A673 (cell line): ENCODE measurements at regions not wholly inside any gene's neighbourhood (a gene's known extent, or its start where the extent isn't known, plus 50 kb on each side); places are given as distances from the start of the nearest gene placed in this dataset.

Source experiments
- BruUV-seq: library from RNA; stranded (reverse); fragments of 400-500 nt; replicated peaks from 2 replicates; lab custom pipeline; 2021; lab: Mats Ljungman, UMichigan
- CTCF ChIA-PET: fragments of 300-600 bp; sonication (Branson Sonifier 250); formaldehyde crosslinking; loops from one replicate; lab custom pipeline; 2022; ENCODE audit warnings: antibody characterized with exemption; lab: Charles Lee
- POLR2A ChIA-PET: fragments of 300-600 bp; sonication (Branson Sonifier 250); formaldehyde crosslinking; loops from one replicate; lab custom pipeline; 2022; ENCODE audit warnings: antibody characterized with exemption; ENCODE audit not compliant: low non-redundant PET; lab: Charles Lee
- DNase-seq: peaks from one replicate; pipeline ENCODE4 v3.0.0-alpha.2; 2015; ENCODE audit warnings: low spot score
- H3K27ac ChIP-seq: fragments of 200-600 bp; sonication (generic); 2 replicates; pipeline ENCODE4 v1.5.1; 2016; ENCODE audit warnings: mixed run types, low read depth, mild to moderate bottlenecking, mixed read lengths, antibody characterized with exemption, low read length; ENCODE audit not compliant: poor library complexity, severe bottlenecking
- H3K27me3 ChIP-seq: fragments of 200-600 bp; sonication (generic); replicated peaks from 2 replicates; pipeline ENCODE4 v1.6.1; 2017; ENCODE audit warnings: mixed run types, low read depth, mild to moderate bottlenecking, mixed read lengths, antibody characterized with exemption, low read length; ENCODE audit not compliant: insufficient read depth, poor library complexity
- H3K36me3 ChIP-seq: fragments of 200-600 bp; sonication (generic); 2 replicates; pipeline ENCODE4 v1.6.1; 2016; ENCODE audit warnings: mixed run types, mild to moderate bottlenecking, mixed read lengths, antibody characterized with exemption, low read length; ENCODE audit not compliant: insufficient read depth, poor library complexity, severe bottlenecking
- H3K4me1 ChIP-seq: fragments of 200-600 bp; sonication (generic); 2 replicates; pipeline ENCODE4 v1.6.1; 2017; ENCODE audit warnings: mixed run types, mild to moderate bottlenecking, mixed read lengths, antibody characterized with exemption, low read length; ENCODE audit not compliant: insufficient read depth, poor library complexity, severe bottlenecking
- H3K4me3 ChIP-seq: fragments of 200-600 bp; sonication (generic); 2 replicates; pipeline ENCODE4 v1.5.1; 2016; ENCODE audit warnings: low read depth, mixed run types, mild to moderate bottlenecking, mixed read lengths, low read length; ENCODE audit not compliant: poor library complexity, severe bottlenecking
- H3K9me3 ChIP-seq: fragments of 200-600 bp; sonication (generic); 2 replicates; pipeline ENCODE4 v1.6.1; 2016; ENCODE audit warnings: mixed run types, low read depth, mild to moderate bottlenecking, mixed read lengths, antibody characterized with exemption, low read length; ENCODE audit not compliant: poor library complexity, severe bottlenecking
- CTCF ChIP-seq: fragments of 300-800, 200-600 bp; sonication (generic); conservative IDR thresholded peaks from 2 replicates; pipeline ENCODE4 v1.5.1; 2017; ENCODE audit warnings: low read depth, mild to moderate bottlenecking, antibody characterized with exemption, low read length, moderate library complexity, mixed read lengths
- EZH2 ChIP-seq: fragments of 200-600 bp; sonication (generic); IDR thresholded peaks from 2 replicates; pipeline ENCODE4 v1.6.1; 2017; ENCODE audit warnings: borderline replicate concordance, low read depth, mild to moderate bottlenecking, mixed read lengths, antibody characterized with exemption, low read length; ENCODE audit not compliant: poor library complexity, severe bottlenecking
- intact Hi-C: fragments of 100-400 bp; cut with micrococcal nuclease; formaldehyde crosslinking; loops from one replicate; pipeline ENCODE4 v1.10.0; 2022; ENCODE audit not compliant: unreplicated experiment

DNA sequence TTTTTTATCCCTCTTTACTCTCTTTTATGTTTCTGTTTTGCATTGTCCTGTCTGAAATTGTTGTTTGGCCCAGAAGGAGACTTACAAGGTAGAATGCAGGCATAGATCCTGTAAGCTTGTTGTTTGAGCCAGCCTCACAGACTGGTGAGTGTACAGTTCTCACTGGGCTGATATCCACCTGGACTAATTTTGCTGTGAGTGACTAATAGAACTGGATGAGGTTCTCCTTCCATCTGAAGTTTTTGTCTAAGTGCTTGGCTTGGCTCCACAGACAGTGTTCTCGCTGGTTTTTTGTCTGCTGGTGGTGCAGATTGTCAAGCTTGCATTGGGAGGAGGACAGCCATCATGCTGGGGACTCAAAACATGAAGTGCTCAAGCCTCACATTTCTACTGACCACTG is 495.7 kb downstream of the TSN start:
- CTCF ChIA-PET = no interaction called here
- no TSS peak for BruUV-seq
- H3K27me3 ChIP-seq = no peaks in the 10 kb centered on the region
- POLR2A ChIA-PET = no interaction called here
- H3K27ac ChIP-seq = no peak overlapping the region
- no peaks in the 10 kb centered on the region for H3K9me3 ChIP-seq
- DNase-seq = no peak
- no peaks in the 10 kb centered on the region for H3K36me3 ChIP-seq
- no peak overlapping the region for H3K4me3 ChIP-seq
- intact Hi-C loops = no loop called here
- peaks cover 8% of the 10 kb centered on the region for H3K4me1 ChIP-seq
- TF ChIP-seq CTCF (no peak), EZH2 (no peak)

- TF ChIP-seq EZH2 = no peak
- no peak for TF ChIP-seq CTCF
- CTCF ChIA-PET = no interaction called here
- no peaks in the 10 kb centered on the region for H3K27me3 ChIP-seq
- intact Hi-C loops = no loop called here
- H3K4me3 ChIP-seq = no peak overlapping the region
- H3K27ac ChIP-seq = no peak overlapping the region
- no peaks in the 10 kb centered on the region for H3K9me3 ChIP-seq
- H3K36me3 ChIP-seq = no peaks in the 10 kb centered on the region
- no peak for DNase-seq
- POLR2A ChIA-PET = no interaction called here
- BruUV-seq = no TSS peak
- H3K4me1 ChIP-seq = peaks cover 8% of the 10 kb centered on the region
Measured at GRCh38 chr2:122251566-122251965, 496.1 kb downstream of the TSN start.

DNA sequence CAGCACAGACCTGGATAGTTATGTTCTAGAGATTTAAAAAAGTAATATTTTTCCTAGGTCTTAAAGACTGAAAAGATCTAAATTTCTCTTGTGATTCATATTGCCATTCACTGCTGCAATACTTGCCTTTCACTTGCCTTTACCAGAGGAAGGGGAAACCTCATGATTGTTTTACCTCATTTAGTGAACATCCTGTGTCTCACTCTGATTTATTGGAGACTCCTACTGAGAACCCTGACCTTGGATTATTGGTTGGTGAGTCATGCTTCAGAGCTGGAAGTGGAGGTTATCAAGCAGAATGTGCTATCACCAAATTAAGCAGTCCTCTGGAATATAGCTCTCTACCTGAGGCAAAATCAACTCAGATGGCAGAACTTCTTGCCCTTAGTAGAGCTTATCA is 500.5 kb downstream of the TSN start:
- POLR2A ChIA-PET = no interaction called here
- CTCF ChIA-PET = no interaction called here
- Histone ChIP-seq H3K27me3 (no peaks in the 10 kb centered on the region), H3K27ac (no peak overlapping the region), H3K4me3 (no peak overlapping the region), H3K9me3 (no peaks in the 10 kb centered on the region), H3K4me1 (peaks cover 18% of the 10 kb centered on the region), H3K36me3 (no peaks in the 10 kb centered on the region)
- intact Hi-C loops = no loop called here
- DNase-seq = peak; percentile 81
- TF ChIP-seq EZH2 = no peak
- no peak for TF ChIP-seq CTCF
- no TSS peak for BruUV-seq
